ENCODE measurements at regions not wholly inside any gene's neighbourhood (a gene's known extent, or its start where the extent isn't known, plus 50 kb on each side); places are given as distances from the start of the nearest gene placed in this dataset.
A peak's percentile ranks its signal among the peaks of the same experiment; 100 is the strongest.

DNA sequence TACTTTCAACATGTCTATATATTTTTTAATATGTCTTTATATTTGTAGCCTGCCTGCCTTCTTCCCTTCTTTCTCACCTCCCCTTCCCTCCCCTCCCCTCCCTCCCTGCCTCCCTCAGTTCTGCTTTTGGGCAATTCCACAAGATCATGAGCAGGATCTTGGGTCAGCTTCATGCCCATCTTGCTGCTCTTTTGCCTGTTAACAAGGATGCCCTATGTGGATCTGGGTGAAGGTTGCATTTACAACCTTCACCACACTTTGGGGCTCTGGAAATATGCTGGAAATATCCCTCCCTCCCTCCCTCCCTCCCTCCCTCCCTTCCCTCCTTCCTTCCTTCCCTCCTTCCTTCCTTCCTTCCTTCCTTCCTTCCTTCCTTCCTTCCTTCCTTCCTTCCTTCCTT, 334.1 kb upstream of the FAM98A start:
- CTCF ChIA-PET, result no interaction called here

GRCh38 chr2:33931164-33931563, 332.1 kb upstream of the FAM98A start:
- H3K27ac ChIP-seq, result no peak overlapping the region
- no peak overlapping the region for H3K4me3 ChIP-seq
- peaks cover 13% of the 10 kb centered on the region for H3K27me3 ChIP-seq (ENCODE audit: insufficient read depth, low read depth)
- H3K36me3 ChIP-seq (ENCODE audit: low read depth), result no peaks in the 10 kb centered on the region
- ChIA-PET CTCF (no interaction called here), POLR2A (ENCODE audit: unreplicated experiment) (no interaction called here)
- DNase-seq, result no peak
- H3K4me1 ChIP-seq (replicated peaks; ENCODE audit: insufficient read depth), result no peaks in the 10 kb centered on the region
- H3F3A ChIP-seq (ENCODE audit: insufficient read depth, low read depth), result no peaks in the 10 kb centered on the region
- no peak for TF ChIP-seq EZH2 (IDR thresholded peaks at IDR 0.05; ENCODE audit: low read depth)
- TF ChIP-seq, protein P1, sequence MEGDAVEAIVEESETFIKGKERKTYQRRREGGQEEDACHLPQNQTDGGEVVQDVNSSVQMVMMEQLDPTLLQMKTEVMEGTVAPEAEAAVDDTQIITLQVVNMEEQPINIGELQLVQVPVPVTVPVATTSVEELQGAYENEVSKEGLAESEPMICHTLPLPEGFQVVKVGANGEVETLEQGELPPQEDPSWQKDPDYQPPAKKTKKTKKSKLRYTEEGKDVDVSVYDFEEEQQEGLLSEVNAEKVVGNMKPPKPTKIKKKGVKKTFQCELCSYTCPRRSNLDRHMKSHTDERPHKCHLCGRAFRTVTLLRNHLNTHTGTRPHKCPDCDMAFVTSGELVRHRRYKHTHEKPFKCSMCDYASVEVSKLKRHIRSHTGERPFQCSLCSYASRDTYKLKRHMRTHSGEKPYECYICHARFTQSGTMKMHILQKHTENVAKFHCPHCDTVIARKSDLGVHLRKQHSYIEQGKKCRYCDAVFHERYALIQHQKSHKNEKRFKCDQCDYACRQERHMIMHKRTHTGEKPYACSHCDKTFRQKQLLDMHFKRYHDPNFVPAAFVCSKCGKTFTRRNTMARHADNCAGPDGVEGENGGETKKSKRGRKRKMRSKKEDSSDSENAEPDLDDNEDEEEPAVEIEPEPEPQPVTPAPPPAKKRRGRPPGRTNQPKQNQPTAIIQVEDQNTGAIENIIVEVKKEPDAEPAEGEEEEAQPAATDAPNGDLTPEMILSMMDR (conservative IDR thresholded peaks at IDR 0.05), result no peak
- H3K9me3 ChIP-seq (ENCODE audit: insufficient read depth, low read depth), result no peaks in the 10 kb centered on the region
- no peak overlapping the region for H3K4me2 ChIP-seq
- 0 out of 2 replicates have a peak, but pooled peaks cover 1% of the 10 kb centered on the region for H3K9me2 ChIP-seq (ENCODE audit: insufficient read depth)
- no TSS peak for BruUV-seq (replicated peaks)
- intact Hi-C loops (cut with micrococcal nuclease; ENCODE audit: unreplicated experiment), result no loop called here
- H2AFZ ChIP-seq, result no peak overlapping the region
- H3K79me2 ChIP-seq (ENCODE audit: low read depth), result no peaks in the 10 kb centered on the region
- no peaks in the 10 kb centered on the region for H4K20me1 ChIP-seq (ENCODE audit: insufficient read depth)

More for the DNA sequence above, 334.1 kb upstream of the FAM98A start:
- Histone ChIP-seq H4K20me1 (ENCODE audit: insufficient read depth) (no peaks in the 10 kb centered on the region), H3K9me3 (ENCODE audit: insufficient read depth, low read depth) (no peaks in the 10 kb centered on the region), H3K36me3 (ENCODE audit: low read depth) (no peaks in the 10 kb centered on the region), H3K9me2 (ENCODE audit: insufficient read depth) (0 out of 2 replicates have a peak, but pooled peaks cover 3% of the 10 kb centered on the region), H3K4me3 (no peak overlapping the region), H3K4me2 (no peak overlapping the region), H3K27me3 (ENCODE audit: insufficient read depth, low read depth) (peaks cover 7% of the 10 kb centered on the region; the same call in 1 of the 2 replicates), H2AFZ (no peak overlapping the region), H3K79me2 (ENCODE audit: low read depth) (no peaks in the 10 kb centered on the region), H3K4me1 (replicated peaks; ENCODE audit: insufficient read depth) (no peaks in the 10 kb centered on the region), H3K27ac (no peak overlapping the region), H3F3A (ENCODE audit: insufficient read depth, low read depth) (no peaks in the 10 kb centered on the region)
- no peak for DNase-seq
- TF ChIP-seq, protein P1 (conservative IDR thresholded peaks at IDR 0.05), result no peak
- no peak for TF ChIP-seq EZH2 (IDR thresholded peaks at IDR 0.05; ENCODE audit: low read depth)
- POLR2A ChIA-PET (ENCODE audit: unreplicated experiment), result no interaction called here
- BruUV-seq (replicated peaks), result no TSS peak
- intact Hi-C loops (cut with micrococcal nuclease; ENCODE audit: unreplicated experiment), result no loop called here

GRCh38 chr2:33929467-33929866, 330.4 kb upstream of the FAM98A start:
- H3K9me3 ChIP-seq (ENCODE audit: insufficient read depth, low read depth), result no peaks in the 10 kb centered on the region
- ChIA-PET POLR2A (ENCODE audit: unreplicated experiment) (no interaction called here), CTCF (no interaction called here)
- H3K79me2 ChIP-seq (ENCODE audit: low read depth), result no peaks in the 10 kb centered on the region
- DNase-seq, result no peak
- no peak overlapping the region for H3K4me3 ChIP-seq
- no peaks in the 10 kb centered on the region for H3K9me2 ChIP-seq (ENCODE audit: insufficient read depth)
- H3K27ac ChIP-seq, result no peak overlapping the region
- intact Hi-C loops (cut with micrococcal nuclease; ENCODE audit: unreplicated experiment), result no loop called here
- no peaks in the 10 kb centered on the region for H3K36me3 ChIP-seq (ENCODE audit: low read depth)
- no peaks in the 10 kb centered on the region for H4K20me1 ChIP-seq (ENCODE audit: insufficient read depth)
- no peaks in the 10 kb centered on the region for H3F3A ChIP-seq (ENCODE audit: insufficient read depth, low read depth)
- no peak overlapping the region for H3K4me2 ChIP-seq
- no peaks in the 10 kb centered on the region for H3K4me1 ChIP-seq (replicated peaks; ENCODE audit: insufficient read depth)
- H3K27me3 ChIP-seq (ENCODE audit: insufficient read depth, low read depth), result peaks cover 13% of the 10 kb centered on the region
- no TSS peak for BruUV-seq (replicated peaks)
- no peak for TF ChIP-seq EZH2 (IDR thresholded peaks at IDR 0.05; ENCODE audit: low read depth)
- H2AFZ ChIP-seq, result no peak overlapping the region

- BruUV-seq (replicated peaks), result no TSS peak
- intact Hi-C loops (cut with micrococcal nuclease; ENCODE audit: unreplicated experiment), result no loop called here
- H2AFZ ChIP-seq, result 0 out of 2 replicates have a peak overlapping the region, but pooled peaks have one; percentile 39
- H3K79me2 ChIP-seq (ENCODE audit: low read depth), result no peaks in the 10 kb centered on the region
- no peaks in the 10 kb centered on the region for H3K4me1 ChIP-seq (replicated peaks; ENCODE audit: insufficient read depth)
- no peaks in the 10 kb centered on the region for H3K9me3 ChIP-seq (ENCODE audit: insufficient read depth, low read depth)
- H3K4me3 ChIP-seq, result no peak overlapping the region
- ChIA-PET POLR2A (ENCODE audit: unreplicated experiment) (no interaction called here), CTCF (no interaction called here)
- no peaks in the 10 kb centered on the region for H3K36me3 ChIP-seq (ENCODE audit: low read depth)
- no peaks in the 10 kb centered on the region for H3K9me2 ChIP-seq (ENCODE audit: insufficient read depth)
- H4K20me1 ChIP-seq (ENCODE audit: insufficient read depth), result no peaks in the 10 kb centered on the region
- no peak overlapping the region for H3K4me2 ChIP-seq
- peaks cover 13% of the 10 kb centered on the region for H3K27me3 ChIP-seq (ENCODE audit: insufficient read depth, low read depth)
- TF ChIP-seq, protein P1 (conservative IDR thresholded peaks at IDR 0.05), result no peak
- no peak for TF ChIP-seq EZH2 (IDR thresholded peaks at IDR 0.05; ENCODE audit: low read depth)
- DNase-seq, result no peak
- H3F3A ChIP-seq (ENCODE audit: insufficient read depth, low read depth), result no peaks in the 10 kb centered on the region
- no peak overlapping the region for H3K27ac ChIP-seq
Measured at GRCh38 chr2:33927756-33928155, 328.7 kb upstream of the FAM98A start.

Measured in PC-9 (cell line).